Astrocyte (in vitro differentiated cells and primary cell): ENCODE measurements at regions not wholly inside any gene's neighbourhood (a gene's known extent, or its start where the extent isn't known, plus 50 kb on each side); places are given as distances from the start of the nearest gene placed in this dataset.

ENCODE experiments used
- DNase-seq: peaks from one replicate; pipeline ENCODE4 v3.0.0-alpha.2; 2010; ENCODE audit warnings: low read depth
- FAIRE-seq: peaks from 2 replicates; lab custom pipeline; 2011; peaks lifted over from hg19 to GRCh38; lab: Jason Lieb, UNC
- H2AFZ ChIP-seq: 2 replicates; pipeline ENCODE4 v1.6.0; 2012; ENCODE audit warnings: low read depth, low read length, inconsistent platforms
- H3K27ac ChIP-seq: 2 replicates; pipeline ENCODE4 v1.5.1; 2011; ENCODE audit warnings: low read depth, low read length, inconsistent platforms
- H3K27me3 ChIP-seq: 2 replicates; pipeline ENCODE4 v1.6.0; 2011; ENCODE audit warnings: low read length, inconsistent platforms; ENCODE audit not compliant: insufficient read depth
- H3K36me3 ChIP-seq: 2 replicates; pipeline ENCODE4 v1.5.1; 2011; ENCODE audit warnings: low read length, inconsistent platforms; ENCODE audit not compliant: insufficient read depth
- H3K4me1 ChIP-seq: 2 replicates; pipeline ENCODE4 v1.5.1; 2011; ENCODE audit warnings: low read length, inconsistent platforms; ENCODE audit not compliant: insufficient read depth
- H3K4me2 ChIP-seq: 2 replicates; pipeline ENCODE4 v1.6.0; 2012; ENCODE audit warnings: low read length, inconsistent platforms
- H3K4me3 ChIP-seq: 2 replicates; pipeline ENCODE4 v1.5.1; 2011; ENCODE audit warnings: low read depth, mild to moderate bottlenecking, low read length, inconsistent platforms; ENCODE audit not compliant: insufficient read depth
- H3K79me2 ChIP-seq: 2 replicates; pipeline ENCODE4 v1.6.0; 2012; ENCODE audit warnings: mild to moderate bottlenecking, low read length, inconsistent platforms; ENCODE audit not compliant: insufficient read depth
- H3K9ac ChIP-seq: 2 replicates; pipeline ENCODE4 v1.6.0; 2012; ENCODE audit warnings: mild to moderate bottlenecking, low read length, inconsistent platforms
- H3K9me3 ChIP-seq: 2 replicates; pipeline ENCODE4 v1.5.1; 2012; ENCODE audit warnings: low read depth, mild to moderate bottlenecking, low read length, inconsistent platforms; ENCODE audit not compliant: insufficient read depth
- H4K20me1 ChIP-seq: 2 replicates; pipeline ENCODE4 v1.6.0; 2012; ENCODE audit warnings: low read length, inconsistent platforms; ENCODE audit not compliant: insufficient read depth
- H3K27ac Mint-ChIP-seq: one replicate; pipeline ENCODE4 v1.8.0; 2021; ENCODE audit warnings: mild to moderate bottlenecking, mixed read lengths; ENCODE audit not compliant: unreplicated experiment
- H3K27me3 Mint-ChIP-seq: one replicate; pipeline ENCODE4 v1.8.0; 2021; ENCODE audit warnings: low read depth, mixed read lengths; ENCODE audit not compliant: unreplicated experiment
- H3K36me3 Mint-ChIP-seq: one replicate; pipeline ENCODE4 v1.8.0; 2021; ENCODE audit warnings: low read depth, mixed read lengths; ENCODE audit not compliant: unreplicated experiment
- H3K4me1 Mint-ChIP-seq: one replicate; pipeline ENCODE4 v1.8.0; 2021; ENCODE audit warnings: low read depth, mixed read lengths; ENCODE audit not compliant: unreplicated experiment
- H3K4me3 Mint-ChIP-seq: one replicate; pipeline ENCODE4 v1.8.0; 2021; ENCODE audit warnings: mild to moderate bottlenecking, moderate library complexity, mixed read lengths; ENCODE audit not compliant: unreplicated experiment
- H3K9me3 Mint-ChIP-seq: one replicate; pipeline ENCODE4 v1.8.0; 2021; ENCODE audit warnings: mild to moderate bottlenecking, mixed read lengths; ENCODE audit not compliant: unreplicated experiment
- CTCF ChIP-seq: IDR thresholded peaks from 2 replicates; pipeline ENCODE4 v1.5.1; 2011; ENCODE audit warnings: low read depth, mild to moderate bottlenecking, inconsistent platforms, low read length, moderate library complexity; ENCODE audit not compliant: insufficient read depth
- EZH2 ChIP-seq: IDR thresholded peaks from 2 replicates; pipeline ENCODE4 v1.6.1; 2012; ENCODE audit warnings: mild to moderate bottlenecking, low read length, inconsistent platforms; ENCODE audit not compliant: insufficient read depth

DNA sequence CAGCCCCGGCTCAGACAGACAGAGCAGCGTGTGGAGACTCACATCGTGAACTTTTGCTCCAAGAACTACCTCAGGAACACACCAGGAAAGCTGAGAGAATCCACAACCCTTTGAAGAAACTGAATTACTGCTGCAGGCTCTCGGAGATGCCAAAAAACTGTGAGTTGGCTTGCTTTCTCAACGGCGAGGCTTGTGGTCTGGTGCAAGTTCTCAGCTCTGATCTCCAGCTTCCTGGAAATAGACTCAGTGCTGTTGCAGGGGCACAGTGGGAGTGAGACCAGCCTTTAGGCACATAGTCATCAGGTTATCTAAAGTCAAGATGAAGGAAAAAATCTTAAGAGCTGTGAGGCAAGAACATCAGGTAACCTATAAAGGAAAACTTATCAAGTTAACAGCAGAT lies 273.7 kb upstream of the LRATD1 start:
- no peak overlapping the region for H3K9ac ChIP-seq
- no peak for FAIRE-seq
- H3K36me3 ChIP-seq = no peaks in the 10 kb centered on the region
- no peaks in the 10 kb centered on the region for H3K27me3 ChIP-seq
- no peaks in the 10 kb centered on the region for H4K20me1 ChIP-seq
- H3K27ac Mint-ChIP-seq = peak overlapping the region; percentile 88
- H3K27ac ChIP-seq = no peak overlapping the region
- no peaks in the 10 kb centered on the region for H3K9me3 ChIP-seq
- no peak overlapping the region for H2AFZ ChIP-seq
- H3K27me3 Mint-ChIP-seq = no peaks in the 10 kb centered on the region
- peaks cover 8% of the 10 kb centered on the region for H3K4me1 Mint-ChIP-seq
- TF ChIP-seq CTCF = no peak
- TF ChIP-seq EZH2 = no peak
- H3K9me3 Mint-ChIP-seq = no peaks in the 10 kb centered on the region
- H3K4me3 Mint-ChIP-seq = no peak overlapping the region
- no peak overlapping the region for H3K4me2 ChIP-seq
- no peaks in the 10 kb centered on the region for H3K79me2 ChIP-seq
- H3K4me1 ChIP-seq = no peaks in the 10 kb centered on the region
- no peak for DNase-seq
- H3K4me3 ChIP-seq = no peak overlapping the region
- H3K36me3 Mint-ChIP-seq = no peaks in the 10 kb centered on the region

GRCh38 chr2:14363137-14363536 lies 269.4 kb upstream of the LRATD1 start:
- TF ChIP-seq EZH2 = no peak
- TF ChIP-seq CTCF = no peak
- peaks cover 7% of the 10 kb centered on the region for H3K4me1 Mint-ChIP-seq
- H2AFZ ChIP-seq = no peak overlapping the region

DNA sequence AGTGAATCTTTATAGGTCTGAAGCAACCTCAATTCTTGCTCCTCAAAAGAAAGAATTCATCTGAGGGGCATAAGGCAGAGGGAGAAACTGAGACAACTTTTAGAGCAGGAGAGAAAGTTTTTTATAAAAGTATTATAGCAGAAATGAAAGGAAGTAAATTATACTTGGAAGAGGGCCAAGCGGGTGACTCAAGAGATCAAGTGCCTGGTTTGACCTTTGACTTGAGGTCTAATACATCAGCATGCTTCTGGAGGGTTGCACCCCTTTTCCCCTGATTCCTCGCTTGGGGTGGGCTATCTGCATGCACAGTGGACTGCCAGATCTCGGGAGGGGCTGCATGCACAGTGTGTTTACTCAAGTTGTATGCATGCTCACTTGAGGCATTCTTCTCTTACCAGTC lies 268.5 kb upstream of the LRATD1 start:
- TF ChIP-seq EZH2 = no peak
- TF ChIP-seq CTCF = no peak
- Mint-ChIP-seq H3K9me3 (no peaks in the 10 kb centered on the region), H3K36me3 (no peaks in the 10 kb centered on the region), H3K27ac (no peak overlapping the region), H3K4me1 (peaks cover 2% of the 10 kb centered on the region), H3K4me3 (no peak overlapping the region), H3K27me3 (no peaks in the 10 kb centered on the region)
- Histone ChIP-seq H4K20me1 (no peaks in the 10 kb centered on the region), H3K4me3 (no peak overlapping the region), H3K36me3 (no peaks in the 10 kb centered on the region), H3K9ac (no peak overlapping the region), H2AFZ (no peak overlapping the region), H3K27ac (no peak overlapping the region), H3K27me3 (no peaks in the 10 kb centered on the region), H3K4me1 (no peaks in the 10 kb centered on the region), H3K79me2 (no peaks in the 10 kb centered on the region), H3K9me3 (no peaks in the 10 kb centered on the region), H3K4me2 (no peak overlapping the region)
- no peak for DNase-seq
- no peak for FAIRE-seq

More at GRCh38 chr2:14363137-14363536, 269.4 kb upstream of the LRATD1 start:
- Histone ChIP-seq H4K20me1 (no peaks in the 10 kb centered on the region), H3K4me3 (no peak overlapping the region), H3K27me3 (no peaks in the 10 kb centered on the region), H3K4me2 (no peak overlapping the region), H3K36me3 (no peaks in the 10 kb centered on the region), H3K9me3 (no peaks in the 10 kb centered on the region), H3K27ac (no peak overlapping the region), H3K4me1 (no peaks in the 10 kb centered on the region), H3K9ac (no peak overlapping the region), H3K79me2 (no peaks in the 10 kb centered on the region)
- no peak for FAIRE-seq
- no peak for DNase-seq
- no peaks in the 10 kb centered on the region for H3K27me3 Mint-ChIP-seq
- H3K9me3 Mint-ChIP-seq = no peaks in the 10 kb centered on the region
- H3K27ac Mint-ChIP-seq = no peak overlapping the region
- H3K36me3 Mint-ChIP-seq = no peaks in the 10 kb centered on the region
- H3K4me3 Mint-ChIP-seq = no peak overlapping the region
